MG63 (cell line): ENCODE measurements at regions not wholly inside any gene's neighbourhood (a gene's known extent, or its start where the extent isn't known, plus 50 kb on each side); places are given as distances from the start of the nearest gene placed in this dataset.

ENCODE experiments used
- DNase-seq: peaks from one replicate; pipeline ENCODE4 v3.0.0-alpha.2; 2020
- H3K27me3 ChIP-seq: fragments of 250-450 bp; sonication (Bioruptor Pico); 2 replicates; pipeline ENCODE4 v1.5.1; 2020; ENCODE audit warnings: mild to moderate bottlenecking, moderate library complexity
- H3K36me3 ChIP-seq: fragments of 250-450 bp; sonication (Bioruptor Pico); 2 replicates; pipeline ENCODE4 v1.5.1; 2020; ENCODE audit warnings: mild to moderate bottlenecking, moderate library complexity
- H3K4me3 ChIP-seq: fragments of 250-450 bp; sonication (Bioruptor Pico); 2 replicates; pipeline ENCODE4 v1.5.1; 2020; ENCODE audit warnings: mild to moderate bottlenecking, moderate library complexity
- H3K9me3 ChIP-seq: fragments of 250-450 bp; sonication (Bioruptor Pico); 2 replicates; pipeline ENCODE4 v1.5.1; 2020; ENCODE audit warnings: mild to moderate bottlenecking, moderate library complexity

DNA sequence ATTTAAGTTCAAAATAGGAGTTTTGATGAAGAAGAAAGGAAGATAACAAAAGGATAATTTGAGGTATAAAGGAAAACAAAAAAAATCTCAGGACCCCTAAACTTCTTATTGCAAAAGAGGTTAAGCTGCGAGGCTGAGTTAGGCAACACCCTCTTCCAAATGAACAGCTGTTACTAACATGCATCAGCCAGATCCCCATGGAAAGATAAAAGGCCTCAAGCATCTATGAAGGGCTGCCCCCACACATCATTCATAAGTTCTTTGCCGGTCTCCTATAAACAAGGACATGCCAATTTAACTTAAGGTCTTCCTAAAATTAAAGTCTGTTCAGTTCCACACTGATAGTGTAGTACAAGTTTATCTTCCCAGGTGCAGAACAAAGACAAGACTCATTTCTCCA lies 75.8 kb upstream of the IMMP2L start:
- no peaks in the 10 kb centered on the region for H3K36me3 ChIP-seq
- no peaks in the 10 kb centered on the region for H3K9me3 ChIP-seq
- H3K27me3 ChIP-seq = no peaks in the 10 kb centered on the region
- DNase-seq = no peak
- H3K4me3 ChIP-seq = no peak overlapping the region

DNA sequence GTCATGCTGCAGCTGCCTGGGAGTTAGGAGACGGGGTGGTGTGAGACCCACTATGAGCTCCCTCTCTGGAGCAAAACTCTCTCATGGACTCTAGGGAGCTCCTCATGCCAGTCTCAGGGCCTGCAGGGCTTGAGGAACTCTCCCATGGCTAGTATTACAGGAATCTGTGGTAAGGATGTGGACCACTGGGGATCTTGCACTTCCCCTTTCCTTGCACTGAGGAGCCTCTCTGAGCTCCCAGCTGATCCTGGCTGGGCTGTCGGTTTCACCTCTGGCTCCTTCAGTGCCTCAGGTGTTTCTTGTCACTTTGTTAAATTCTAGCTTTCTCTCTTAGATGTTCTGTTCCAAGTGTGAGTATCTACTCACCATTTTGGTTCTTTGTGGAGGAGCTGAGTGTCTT lies 71.6 kb upstream of the IMMP2L start:
- DNase-seq = no peak
- Histone ChIP-seq H3K9me3 (no peaks in the 10 kb centered on the region), H3K27me3 (no peaks in the 10 kb centered on the region), H3K36me3 (no peaks in the 10 kb centered on the region), H3K4me3 (no peak overlapping the region)

DNA sequence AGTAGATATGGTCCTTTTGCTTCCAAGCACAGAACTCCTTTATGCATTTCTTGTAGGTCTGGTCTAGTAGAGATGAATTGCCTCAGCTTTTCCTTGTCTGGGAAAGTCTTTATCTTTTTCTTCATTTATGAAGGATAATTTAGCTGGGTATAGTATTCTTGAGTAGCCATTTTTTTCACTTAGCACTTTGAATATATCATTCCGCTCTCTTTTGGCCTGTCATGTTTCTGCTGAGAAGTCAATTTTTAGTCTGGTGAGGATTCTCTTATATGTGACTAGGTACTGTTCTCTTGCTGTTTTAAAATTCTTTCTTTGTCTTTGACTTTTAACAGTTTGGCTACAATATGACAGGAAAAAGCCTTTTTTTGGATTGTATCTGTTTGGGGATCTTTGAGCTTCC lies 68.6 kb upstream of the IMMP2L start:
- Histone ChIP-seq H3K36me3 (no peaks in the 10 kb centered on the region), H3K9me3 (no peaks in the 10 kb centered on the region), H3K4me3 (no peak overlapping the region), H3K27me3 (no peaks in the 10 kb centered on the region)
- no peak for DNase-seq

DNA sequence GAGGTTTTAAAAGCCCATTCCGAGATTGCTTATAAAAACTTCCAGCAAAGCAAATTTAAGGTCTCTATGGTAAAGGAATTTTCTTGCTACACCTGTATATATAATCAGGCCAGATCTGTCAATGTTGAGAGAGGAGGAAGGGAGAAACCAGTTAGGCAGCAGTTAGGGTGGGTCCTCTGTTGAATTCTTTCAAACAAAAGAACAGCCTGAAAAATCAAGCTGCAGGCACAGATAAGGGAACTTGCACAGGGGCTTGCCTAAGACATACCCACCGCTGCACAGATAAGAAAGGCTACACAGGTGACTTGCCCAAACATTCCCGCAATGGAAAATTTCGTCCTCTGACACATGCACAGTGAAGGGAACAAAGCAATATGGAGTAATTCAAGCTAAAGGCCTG lies 59.8 kb upstream of the IMMP2L start:
- H3K9me3 ChIP-seq = no peaks in the 10 kb centered on the region
- DNase-seq = no peak
- no peaks in the 10 kb centered on the region for H3K36me3 ChIP-seq

More for the DNA sequence above, 59.8 kb upstream of the IMMP2L start:
- Histone ChIP-seq H3K27me3 (no peaks in the 10 kb centered on the region), H3K4me3 (no peak overlapping the region)
